DOHH2 (cell line): ENCODE measurements at regions not wholly inside any gene's neighbourhood (a gene's known extent, or its start where the extent isn't known, plus 50 kb on each side); places are given as distances from the start of the nearest gene placed in this dataset.

Experiments
- CTCF ChIP-seq: fragments of 200-600 bp; sonication (generic); IDR thresholded peaks from one replicate; pipeline ENCODE4 v1.5.1; 2014; ENCODE audit warnings: antibody characterized with exemption, mild to moderate bottlenecking, low read depth, low read length; ENCODE audit not compliant: poor library complexity, severe bottlenecking
- EZH2phosphoT487 ChIP-seq: fragments of 200-600 bp; sonication (generic); IDR thresholded peaks from 2 replicates; pipeline ENCODE4 v1.6.1; 2017; ENCODE audit warnings: borderline replicate concordance, mild to moderate bottlenecking, antibody characterized with exemption, low read length, moderate library complexity, mixed read lengths

DNA sequence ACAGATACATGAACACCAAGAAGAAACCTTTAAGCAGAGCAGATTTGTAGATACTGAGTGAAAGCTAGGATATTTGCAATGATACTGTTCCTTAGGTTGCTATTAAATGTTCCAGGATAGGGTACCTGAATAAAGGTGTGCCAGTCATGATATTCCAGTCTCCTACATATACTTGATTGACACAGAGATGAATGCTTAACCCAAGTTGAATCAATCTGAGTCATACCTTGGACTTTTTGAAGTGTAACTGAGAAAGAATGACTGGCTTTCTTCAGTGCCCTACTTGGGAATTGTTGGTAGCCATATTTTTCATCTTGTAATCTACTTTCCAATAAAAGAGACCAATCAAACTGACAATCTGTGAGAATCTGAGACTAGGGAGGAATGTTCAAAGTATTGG lies 805.7 kb upstream of the GHITM start:
- TF ChIP-seq CTCF (no peak), EZH2phosphoT487 (no peak)
